EL (cell line): ENCODE measurements at regions not wholly inside any gene's neighbourhood (a gene's known extent, or its start where the extent isn't known, plus 50 kb on each side); places are given as distances from the start of the nearest gene placed in this dataset.
A peak's percentile ranks its signal among the peaks of the same experiment; 100 is the strongest.
"Not testable (repeated sequence)": the region's sequence is repeated elsewhere in the genome, so short reads cannot be mapped to it uniquely, and the experiment has no call there.

Experiments used
- DNase-seq: peaks from one replicate; pipeline ENCODE4 v3.0.0-alpha.2; 2016

DNA sequence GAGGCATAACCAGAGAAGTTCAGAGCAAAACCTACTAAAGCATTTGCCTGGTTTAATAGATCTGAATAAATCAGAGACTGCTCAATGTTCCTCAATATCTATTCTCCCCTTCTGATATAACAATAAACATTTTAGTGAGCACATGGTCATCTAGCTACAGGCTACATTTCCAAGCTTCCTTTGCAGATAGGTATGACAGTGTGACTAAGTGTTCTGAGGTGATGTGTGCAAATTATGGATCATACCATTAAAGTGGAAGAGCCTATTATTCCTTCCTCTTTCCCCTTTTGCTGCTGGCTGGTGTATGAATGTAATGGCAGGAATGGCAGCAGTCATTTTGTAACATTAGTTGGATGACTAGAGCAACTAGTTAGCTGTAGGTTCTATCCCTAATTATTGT is 285.8 kb upstream of the RASA1 start:
- DNase-seq: no peak

DNA sequence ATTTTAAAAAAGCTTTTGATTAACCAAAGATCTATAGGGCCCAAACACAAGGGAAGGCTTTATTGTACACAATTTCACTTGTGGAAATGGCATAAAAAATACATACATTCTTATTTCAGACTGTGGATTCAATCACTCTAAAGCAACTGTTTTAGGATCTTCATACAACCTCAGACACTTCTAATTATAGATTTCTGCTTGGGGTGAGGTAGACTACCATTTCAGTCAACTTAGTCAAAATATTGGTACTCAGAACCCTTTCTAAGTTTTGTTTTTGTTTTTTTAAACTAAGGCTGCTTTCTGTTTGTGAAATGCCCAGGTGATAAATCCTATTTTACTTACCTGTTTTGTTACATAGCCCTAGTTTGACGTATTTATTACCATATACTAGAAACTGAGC is 284.5 kb upstream of the RASA1 start:
- DNase-seq: no peak

DNA sequence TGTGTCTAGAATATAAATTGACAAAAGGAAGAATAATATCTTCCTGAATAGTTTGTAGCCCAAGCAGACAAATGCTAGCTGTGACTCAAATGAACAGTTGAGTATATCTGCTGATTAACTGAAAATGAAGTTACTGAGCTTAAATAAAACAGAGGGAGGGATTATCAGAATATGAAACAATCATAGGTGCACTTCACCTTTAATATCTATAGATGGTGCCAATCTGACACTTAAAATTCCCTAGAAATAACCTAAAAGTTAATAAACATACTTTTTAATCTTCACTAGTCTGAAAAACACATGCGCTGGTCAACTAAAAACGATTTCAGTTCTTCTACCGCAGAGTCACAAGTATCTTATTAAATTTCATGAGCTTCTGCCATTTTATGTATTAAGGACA is 280.8 kb upstream of the RASA1 start:
- DNase-seq: no peak

DNA sequence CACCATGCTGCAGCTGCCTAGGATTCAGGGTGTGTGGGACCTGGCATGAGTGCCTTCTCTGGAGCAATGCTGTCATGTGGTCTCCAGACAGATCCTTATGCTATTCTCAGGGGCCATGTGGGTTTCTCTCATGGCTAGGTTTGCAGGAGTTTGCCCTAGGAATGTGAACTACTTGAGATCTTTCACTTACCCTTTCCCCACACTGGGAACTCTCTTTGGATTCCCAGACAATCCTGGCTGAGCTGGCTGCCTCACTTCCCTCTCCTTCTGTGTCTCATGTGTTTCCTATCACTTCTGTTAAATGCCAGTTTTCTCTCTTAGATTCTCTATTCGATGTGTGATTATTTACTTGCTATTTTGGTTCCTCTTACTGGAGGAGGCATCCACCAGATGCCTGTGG is 270.2 kb upstream of the RASA1 start:
- no peak for DNase-seq

DNA sequence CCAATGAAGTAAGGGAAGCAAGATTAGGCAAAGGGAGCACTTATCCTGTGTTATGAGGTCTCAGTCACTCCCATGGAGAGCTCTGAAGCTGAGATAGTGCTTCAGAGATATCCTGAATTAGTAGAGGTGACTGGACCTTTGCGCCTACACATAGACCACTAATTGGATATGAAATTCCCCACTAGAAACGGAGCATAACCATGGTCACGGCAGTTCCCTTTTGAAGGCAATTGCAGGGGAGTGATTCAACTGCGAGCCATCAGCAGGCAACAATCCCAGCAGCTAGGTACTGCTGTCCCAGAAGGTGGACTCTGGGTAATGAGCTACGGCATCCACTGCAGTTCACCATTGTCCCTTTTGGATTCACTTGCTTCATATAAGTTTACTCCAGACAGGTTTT is 267.7 kb upstream of the RASA1 start:
- no peak for DNase-seq

DNA sequence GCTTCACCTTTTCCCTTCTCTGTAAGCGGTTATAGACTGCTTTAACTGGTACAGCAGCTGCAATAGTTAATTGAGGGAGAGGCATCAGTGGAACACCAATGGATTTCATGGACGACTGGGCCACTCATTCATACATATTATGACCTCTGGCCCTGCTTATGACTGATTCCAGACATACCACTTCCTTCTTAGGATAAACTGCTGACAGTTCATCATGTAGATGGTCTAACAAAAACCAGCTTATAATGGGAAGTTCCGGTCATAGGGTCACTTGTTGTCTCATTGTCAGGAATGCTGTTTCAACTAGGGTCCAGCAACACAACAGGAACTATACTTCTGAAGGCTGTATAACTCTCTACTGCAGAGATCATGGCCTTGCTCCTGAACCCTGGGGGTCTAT is 265.2 kb upstream of the RASA1 start:
- peak; percentile 8 for DNase-seq

DNA sequence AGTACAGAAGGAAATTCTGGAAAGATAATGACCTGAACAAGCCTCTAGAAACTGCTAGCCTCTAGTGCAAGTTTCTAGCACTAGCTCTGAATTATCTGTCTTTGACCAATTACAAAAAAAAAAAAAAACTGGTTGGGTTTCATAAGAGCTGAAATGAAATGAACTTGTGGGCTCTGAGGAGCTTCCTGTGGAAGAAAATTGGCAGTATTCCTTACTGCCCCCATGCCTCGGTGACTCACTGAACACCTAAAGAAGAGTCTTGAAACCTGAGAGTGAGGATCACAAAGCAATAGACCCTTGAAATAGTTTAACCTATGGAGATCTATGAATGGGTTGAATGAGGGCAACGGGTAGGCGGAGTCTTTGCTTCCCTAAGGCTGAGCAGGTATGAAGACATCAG is 263.6 kb upstream of the RASA1 start:
- no peak for DNase-seq

DNA sequence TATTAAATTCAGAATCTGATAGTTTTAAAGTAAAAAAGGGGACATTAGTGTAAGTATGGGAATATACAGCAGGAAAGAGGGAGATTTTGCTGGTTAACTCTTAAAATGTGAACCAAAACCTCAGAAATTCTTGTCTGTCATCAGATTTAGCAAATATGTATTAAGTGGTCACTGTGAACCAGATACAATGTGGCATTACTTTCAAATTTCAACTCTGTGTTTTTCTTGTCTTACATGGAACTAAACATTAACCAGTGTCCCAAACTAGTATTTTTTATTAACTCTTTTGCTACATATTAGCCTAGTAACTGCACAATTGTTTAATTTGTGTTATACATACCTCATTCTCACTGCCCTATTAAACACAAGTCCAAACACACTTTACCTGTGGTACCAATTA is 259.9 kb upstream of the RASA1 start:
- DNase-seq: no peak

DNA sequence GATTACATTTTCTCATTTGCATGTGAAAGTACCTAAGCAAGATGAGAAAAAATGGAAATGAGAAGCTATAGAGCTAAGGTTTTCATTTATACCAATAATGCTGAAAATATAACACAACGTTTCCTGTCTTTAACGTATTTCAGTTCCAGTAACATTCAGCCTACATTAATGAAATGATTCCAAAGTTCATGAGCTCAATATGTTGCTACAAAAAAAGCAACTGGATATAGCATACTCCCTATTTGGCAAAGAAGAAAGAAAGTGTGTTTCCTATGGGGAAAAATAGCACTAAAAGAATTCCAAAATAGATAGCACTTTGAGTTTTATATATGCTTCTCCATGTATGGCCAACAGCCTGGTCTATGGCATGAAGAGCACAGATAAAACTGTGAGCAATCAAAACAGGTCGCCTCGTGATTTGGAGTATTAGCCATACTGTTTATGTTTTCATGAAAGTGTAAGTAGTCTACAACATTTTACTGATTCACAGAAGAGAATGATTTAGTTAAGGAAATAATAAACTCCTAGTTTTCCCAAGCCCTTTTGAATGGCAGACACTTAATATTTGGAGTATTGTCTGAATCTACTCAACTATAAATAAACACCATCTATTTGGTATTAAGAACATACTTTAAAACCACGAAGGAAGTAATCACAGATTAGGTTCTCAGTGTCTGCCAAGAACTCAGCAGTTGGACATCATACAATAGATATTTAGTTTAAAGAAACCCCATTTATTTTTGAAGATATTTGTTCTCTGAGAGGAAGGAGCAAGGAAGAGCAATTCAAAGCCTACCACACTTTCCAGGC is 258.7 kb upstream of the RASA1 start:
- DNase-seq: no peak

DNA sequence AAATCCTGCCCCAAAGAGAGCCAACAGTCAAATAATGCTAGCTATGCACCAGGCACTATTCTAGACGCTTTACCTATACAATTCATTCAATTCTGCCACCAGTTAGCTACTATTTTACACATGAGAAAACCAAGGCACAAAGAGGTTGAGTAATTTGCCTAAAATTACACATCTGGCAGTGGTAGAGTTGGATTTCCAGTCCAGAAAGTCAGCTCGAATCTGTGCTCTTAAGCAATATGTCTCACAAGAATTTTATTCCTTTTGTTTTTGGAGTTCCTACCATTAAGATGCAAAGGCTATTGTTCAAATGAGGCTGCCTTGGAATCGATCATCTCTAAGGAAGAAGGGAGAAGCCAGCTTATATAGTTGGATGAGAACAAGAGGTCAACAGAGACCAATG is 256.9 kb upstream of the RASA1 start:
- no peak for DNase-seq

DNA sequence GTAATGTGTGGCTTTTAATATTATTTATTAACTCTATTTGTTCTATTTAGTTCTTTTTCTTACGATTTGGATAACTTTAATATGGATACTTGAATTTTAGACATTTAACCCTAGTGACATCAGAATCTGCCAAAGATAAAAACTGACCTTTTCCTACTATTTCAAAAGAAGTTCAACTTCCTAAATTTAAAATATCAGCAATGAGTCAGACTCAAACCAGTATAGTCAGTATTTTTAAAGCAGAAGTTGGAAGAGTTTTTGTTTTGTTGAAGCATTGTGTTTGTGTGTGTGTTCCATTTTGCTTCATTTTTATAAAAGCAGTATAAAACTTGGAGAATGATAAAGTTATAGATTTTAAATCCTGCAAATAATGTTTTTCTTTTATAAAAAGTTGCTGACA is 251.8 kb upstream of the RASA1 start:
- no peak for DNase-seq

DNA sequence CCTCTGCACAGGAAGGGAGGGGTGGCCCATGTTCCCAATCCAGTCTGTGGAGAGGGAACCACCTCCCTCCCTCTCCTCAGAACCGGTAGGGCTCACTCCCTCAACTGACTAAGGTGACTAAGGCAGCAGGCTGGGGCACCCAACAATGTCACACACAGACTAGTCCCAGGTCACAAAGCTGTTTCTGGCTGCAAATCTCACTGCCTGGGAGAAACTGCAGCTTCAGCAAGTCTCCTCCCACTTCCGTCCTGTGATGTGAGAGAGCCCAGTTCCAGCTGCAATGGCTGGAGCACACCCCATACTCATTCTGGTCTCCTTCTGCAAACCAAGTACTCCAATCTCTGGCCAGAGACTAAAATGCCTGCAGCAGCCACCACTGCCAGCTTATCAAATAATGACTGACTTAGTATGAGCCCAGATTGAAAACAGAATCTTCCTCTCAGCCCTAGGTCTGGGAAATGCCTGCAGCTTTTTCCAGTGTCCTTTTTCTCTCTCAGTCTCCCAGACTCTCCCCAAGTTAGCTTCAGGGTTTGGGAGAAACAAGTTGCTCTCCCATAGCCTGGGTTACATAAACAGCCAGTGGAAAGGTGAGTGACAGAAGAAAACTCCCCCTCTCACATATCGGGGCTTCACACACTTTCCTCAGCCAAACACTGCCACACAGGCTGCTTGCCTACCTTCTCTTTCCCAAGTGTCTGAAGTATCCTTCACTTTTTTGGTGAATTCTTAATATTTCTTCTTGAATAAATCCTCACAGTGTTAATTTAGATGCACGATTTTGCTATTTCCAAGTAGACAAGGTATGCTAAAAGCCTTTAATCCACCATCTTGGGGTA is 247.4 kb upstream of the RASA1 start:
- peak; percentile 20 for DNase-seq

DNA sequence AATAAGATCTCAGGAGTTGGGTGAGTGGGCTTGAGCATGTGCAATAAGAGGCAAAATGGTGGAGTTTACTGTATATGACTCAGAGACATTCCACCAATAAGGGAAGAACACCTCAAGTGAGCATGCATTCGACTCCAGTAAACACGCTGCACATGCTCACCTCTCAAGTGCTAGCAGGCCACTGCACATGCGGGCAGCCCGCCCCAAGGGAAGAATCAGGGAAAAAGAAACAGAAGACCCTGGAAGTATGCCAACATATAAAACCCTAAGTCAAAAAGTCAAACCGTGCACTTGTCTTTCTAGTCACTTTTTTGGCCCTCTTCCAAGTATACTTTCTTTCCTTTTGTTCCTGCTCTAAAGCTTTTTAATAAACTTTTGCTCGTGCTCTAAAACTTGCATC is 245.3 kb upstream of the RASA1 start:
- no peak for DNase-seq

DNA sequence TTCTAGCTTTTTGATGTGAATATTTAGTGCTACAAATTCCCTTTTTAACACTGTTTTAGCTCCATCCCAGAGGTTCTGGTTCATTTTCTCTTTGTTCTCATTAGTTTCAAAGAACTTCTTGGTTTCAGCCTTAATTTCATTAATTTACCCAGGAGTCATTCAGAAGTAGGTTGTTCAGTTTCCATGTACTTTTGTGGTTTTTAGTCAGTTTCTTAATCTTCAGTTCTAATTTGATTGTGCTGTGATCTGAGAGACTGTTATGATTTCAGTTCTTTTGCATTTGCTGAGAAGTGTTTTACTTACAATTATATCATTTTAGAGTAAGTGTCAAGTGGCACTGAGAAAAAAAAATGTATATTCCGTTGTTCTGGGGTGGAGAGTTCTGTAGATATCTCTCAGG is 240.1 kb upstream of the RASA1 start:
- no peak for DNase-seq

DNA sequence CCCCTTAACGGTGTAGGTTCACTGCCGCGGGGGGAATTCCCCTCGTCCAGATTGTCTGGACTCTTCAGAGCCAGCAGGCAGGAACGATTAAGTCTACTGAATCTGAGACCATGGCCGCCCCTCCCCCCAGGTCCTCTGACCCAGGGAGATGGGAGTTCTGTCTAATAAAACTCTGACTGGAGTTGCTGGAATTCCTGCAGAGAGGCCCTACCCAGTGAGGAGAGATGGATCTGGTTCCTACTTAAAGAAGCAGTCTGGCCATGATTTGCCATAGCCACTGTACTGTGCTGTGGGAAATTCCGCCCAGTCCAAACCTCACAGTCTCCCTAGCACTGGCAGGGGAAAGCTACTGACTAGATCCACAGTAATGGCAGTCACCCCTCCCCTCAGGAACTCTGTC is 237.7 kb upstream of the RASA1 start:
- no peak for DNase-seq

DNA sequence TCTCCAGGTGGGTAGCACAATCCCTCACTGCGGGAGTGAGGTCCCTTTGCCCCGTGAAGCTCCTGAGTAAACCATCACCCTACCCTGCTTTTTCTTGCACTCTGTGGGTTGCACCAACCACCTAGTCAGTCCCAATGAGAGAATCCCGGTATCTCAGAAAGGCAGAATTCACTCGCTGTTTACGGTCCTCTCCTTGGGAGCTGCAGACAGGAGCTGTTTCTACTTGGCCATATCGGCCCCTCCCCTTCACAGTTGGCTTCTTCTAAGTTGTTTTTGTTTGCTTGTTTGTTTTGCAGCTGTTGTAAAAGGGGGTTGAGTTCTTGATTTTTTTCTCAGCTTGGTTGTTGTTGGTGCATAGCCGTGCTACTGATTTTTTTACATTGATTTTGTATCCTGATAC is 237.0 kb upstream of the RASA1 start:
- no peak for DNase-seq

DNA sequence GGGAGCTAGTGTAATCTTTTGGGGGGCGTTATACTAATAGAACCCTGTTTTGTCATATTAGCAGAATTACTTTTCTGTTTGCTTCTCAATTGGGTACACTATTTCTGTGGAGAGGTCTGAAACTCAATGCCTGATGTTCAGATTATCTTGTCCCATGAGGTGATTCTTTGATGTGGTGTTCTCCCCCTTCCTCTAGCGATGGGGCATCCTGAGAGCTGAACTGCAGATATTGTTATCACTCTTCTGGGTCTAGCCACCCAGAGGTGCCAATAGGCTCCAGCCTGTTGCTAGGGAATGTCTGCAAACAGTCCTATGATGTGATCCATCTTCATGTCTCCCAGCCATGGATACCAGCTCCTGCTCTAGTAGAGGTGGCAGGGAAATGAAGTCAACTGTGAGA is 233.1 kb upstream of the RASA1 start:
- DNase-seq: no peak

DNA sequence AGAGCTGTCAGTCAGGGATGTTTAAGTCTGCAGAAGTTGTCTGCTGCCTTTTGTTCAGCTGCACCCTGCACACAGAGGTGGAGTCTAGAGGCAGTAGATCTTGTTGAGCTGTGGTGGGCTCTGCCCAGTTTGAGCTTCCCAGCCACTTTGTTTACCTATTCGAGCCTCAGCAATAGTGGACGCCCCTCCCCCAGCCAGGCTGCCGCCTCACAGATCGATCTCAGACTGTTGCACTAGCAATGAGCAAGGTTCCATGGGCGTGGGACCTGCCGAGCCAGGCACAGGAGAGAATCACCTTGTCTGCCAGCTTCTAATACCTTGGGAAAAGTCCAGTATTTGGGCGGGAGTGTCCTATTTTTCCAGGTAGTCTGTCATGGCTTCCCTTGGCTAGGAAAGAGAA is 225.1 kb upstream of the RASA1 start:
- no peak for DNase-seq

DNA sequence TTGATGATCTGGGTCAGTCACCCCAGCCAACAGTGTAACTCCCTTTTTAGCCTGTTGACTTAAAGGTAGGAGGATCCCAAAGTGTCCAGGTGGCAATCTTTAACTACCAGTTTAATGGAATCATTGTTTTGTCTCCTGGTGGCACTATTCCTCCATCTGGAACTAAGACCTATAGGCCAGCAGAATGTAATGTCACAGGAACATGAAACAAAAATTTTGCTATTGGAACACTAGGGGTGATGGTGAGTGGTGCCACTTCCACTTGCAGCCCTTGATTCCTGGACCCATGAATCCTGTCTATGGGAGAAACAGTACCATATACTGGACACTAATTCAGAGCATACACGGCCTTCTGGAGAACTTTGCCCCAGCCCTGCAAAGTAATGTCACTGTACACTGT is 219.5 kb upstream of the RASA1 start:
- DNase-seq: peak; percentile 8

DNA sequence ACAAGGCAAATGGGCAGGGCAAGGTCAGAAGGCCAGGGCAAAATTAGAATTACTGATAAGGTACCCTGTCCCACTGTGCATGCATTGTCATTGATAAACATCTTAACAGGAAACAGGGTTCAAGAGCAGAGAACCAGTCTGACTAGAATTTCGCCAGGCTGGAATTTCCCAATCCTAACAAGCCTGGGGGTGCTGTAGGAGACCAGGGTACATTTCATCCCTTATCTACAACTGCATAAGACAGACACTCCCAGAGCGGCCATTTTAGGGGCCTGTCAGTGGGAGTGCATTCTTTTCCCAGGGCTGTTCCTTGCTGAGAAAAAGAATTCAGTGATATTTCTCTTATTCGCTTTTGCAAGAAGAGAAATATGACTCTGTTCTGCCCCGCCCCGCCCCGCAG is 218.7 kb upstream of the RASA1 start:
- DNase-seq: not testable (repeated sequence)

DNA sequence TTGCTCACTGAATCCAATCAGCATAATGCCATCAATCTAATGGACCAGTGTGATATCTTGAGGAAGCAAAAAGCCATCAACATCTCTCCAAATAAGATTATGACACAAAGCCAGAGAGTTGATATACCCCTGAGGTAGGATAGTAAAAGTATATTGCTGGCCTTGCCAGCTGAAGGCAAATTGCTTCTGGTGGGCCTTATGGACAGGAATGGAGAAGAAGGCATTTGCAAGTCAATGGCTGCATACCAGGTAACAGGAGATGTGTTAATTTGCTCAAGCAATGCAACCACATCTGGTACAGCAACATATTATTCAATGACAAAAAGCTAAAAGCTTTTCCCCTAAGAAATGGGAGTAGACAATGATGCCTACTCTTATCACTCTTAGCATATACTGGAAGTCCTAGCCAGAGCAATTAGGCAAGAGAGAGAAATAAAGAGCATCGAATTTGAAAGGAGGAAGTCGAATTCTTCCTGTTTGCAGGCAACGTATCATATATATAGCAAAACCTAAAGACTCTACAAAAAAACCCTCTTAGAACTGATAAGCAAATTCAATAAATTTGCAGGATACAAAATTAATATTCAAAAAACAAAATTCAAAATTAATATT is 216.1 kb upstream of the RASA1 start:
- no peak for DNase-seq

DNA sequence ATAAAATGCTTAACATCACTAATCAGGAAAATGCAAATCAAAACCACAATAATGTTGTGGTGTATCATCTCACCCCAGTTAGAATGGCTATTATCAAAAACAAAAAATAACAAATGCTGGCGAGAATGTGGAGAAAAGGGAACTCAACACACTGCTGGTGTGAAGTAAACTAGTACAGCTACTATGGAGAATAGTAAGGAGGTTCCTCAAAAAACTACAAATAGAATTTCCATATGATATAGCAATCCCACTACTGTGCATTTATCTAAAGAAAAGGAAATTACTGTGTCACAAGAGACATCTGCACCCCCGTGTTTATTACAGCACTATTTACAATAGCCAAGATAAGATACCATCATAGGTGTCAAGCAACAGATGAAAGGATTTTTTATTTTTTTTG is 214.5 kb upstream of the RASA1 start:
- no peak for DNase-seq

DNA sequence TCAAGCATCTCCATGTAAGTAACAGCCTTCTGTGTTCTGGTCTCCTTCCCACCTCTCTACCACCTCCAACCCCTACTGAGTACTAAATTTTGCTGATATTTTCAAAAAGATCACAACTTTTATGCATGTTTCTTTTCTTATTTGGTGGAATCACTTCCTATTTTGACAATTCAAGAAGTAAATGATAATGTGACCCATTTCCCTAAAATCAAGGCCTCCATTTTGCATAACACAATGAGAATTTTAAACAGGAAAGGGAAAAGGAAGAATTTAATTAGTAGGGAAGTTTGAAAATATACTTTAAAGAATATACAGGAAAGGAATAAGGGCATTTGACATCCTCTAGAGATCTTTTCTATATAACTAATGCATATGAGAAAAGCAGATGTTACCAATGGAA is 212.9 kb upstream of the RASA1 start:
- DNase-seq: no peak

DNA sequence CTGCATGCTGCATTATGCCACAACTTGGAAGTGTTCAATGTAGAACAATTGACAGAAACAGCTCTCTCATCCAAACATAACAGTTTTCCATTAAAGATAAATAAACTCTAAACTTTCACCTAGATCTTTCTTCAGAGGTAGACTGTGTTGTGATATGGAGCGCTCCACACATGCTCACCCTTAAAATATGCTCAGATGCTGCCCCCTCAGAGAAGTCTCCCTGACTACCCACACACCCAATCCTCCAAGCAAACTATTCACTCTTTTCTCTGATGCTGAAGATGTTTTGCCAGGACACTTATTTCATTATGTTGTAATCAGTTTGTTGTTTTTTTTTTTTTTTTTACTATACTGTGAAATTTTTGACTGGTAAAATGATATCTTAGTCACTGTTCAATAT is 206.6 kb upstream of the RASA1 start:
- no peak for DNase-seq
